ENCODE measurements at regions not wholly inside any gene's neighbourhood (a gene's known extent, or its start where the extent isn't known, plus 50 kb on each side); places are given as distances from the start of the nearest gene placed in this dataset.

DNA sequence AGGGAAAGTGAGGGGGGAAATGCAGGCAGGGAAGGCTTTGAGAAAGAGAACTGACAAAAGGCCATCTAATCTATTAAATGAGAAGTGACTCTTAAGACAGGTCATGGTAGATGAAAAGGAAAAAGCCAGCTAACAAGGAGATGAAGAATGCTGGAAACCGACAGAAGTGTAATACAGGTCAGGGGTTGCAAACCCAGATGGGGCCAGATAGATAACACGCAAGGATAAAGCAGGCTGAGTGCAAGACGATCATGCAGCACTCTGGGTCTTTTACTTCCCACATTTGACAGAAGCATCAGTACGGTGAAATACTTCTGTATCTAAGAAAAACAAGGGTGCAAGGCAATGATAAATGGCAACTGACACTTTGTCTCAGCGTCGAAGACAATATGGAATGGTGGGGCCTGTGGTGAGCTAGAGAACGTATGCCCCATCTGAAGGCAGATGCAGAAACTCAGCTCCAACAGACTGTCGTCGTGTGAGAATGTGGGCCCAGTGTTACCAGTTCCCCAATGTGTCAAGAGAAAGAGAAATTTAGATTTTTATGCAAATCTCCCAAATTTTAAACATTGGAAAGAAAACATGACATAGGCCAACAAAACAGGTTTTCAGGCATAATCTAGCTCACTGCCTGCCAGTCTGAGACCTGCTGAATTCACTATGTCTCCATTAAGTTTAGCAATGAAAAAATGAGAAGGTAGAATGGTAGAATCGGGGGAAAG lies 187.4 kb downstream of the PHLDA1 start:
- no peak for TF ChIP-seq GATA2 (IDR thresholded peaks at IDR 0.05; ENCODE audit: low read depth, low read length)
- no peak for TF ChIP-seq GATA3 (IDR thresholded peaks at IDR 0.05; ENCODE audit: low read depth, low read length)

Measured in SH-SY5Y (cell line).